ENCODE measurements at regions not wholly inside any gene's neighbourhood (a gene's known extent, or its start where the extent isn't known, plus 50 kb on each side); places are given as distances from the start of the nearest gene placed in this dataset.

DNA sequence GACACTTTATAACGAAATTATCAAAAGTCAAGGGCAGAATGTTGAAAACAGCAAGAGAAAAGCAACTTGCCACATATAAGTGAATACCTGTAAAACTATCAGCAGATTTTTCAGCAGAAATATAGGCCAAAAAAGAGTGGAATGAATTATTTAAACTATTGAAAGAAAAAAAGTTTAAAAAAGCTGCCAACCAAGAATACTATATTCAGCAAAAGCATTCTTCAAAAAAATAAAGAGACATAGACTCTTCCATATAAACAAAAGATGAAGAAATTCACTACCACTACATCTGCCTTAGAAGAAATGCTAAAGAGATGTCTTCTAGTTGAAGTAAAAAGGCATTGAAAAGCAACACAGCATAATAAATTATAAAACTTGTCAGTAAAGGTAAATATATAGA lies 80.6 kb upstream of the CPNE8 start:
- TF ChIP-seq YY1 (IDR thresholded peaks at IDR 0.05; ENCODE audit: low read depth) (no peak), FOXM1 (IDR thresholded peaks at IDR 0.05; ENCODE audit: borderline replicate concordance, low read depth) (no peak), EGR1 (IDR thresholded peaks at IDR 0.05) (no peak), CEBPB (IDR thresholded peaks at IDR 0.05) (no peak), NFIC (IDR thresholded peaks at IDR 0.05) (no peak)
- TF ChIP-seq, protein P1, sequence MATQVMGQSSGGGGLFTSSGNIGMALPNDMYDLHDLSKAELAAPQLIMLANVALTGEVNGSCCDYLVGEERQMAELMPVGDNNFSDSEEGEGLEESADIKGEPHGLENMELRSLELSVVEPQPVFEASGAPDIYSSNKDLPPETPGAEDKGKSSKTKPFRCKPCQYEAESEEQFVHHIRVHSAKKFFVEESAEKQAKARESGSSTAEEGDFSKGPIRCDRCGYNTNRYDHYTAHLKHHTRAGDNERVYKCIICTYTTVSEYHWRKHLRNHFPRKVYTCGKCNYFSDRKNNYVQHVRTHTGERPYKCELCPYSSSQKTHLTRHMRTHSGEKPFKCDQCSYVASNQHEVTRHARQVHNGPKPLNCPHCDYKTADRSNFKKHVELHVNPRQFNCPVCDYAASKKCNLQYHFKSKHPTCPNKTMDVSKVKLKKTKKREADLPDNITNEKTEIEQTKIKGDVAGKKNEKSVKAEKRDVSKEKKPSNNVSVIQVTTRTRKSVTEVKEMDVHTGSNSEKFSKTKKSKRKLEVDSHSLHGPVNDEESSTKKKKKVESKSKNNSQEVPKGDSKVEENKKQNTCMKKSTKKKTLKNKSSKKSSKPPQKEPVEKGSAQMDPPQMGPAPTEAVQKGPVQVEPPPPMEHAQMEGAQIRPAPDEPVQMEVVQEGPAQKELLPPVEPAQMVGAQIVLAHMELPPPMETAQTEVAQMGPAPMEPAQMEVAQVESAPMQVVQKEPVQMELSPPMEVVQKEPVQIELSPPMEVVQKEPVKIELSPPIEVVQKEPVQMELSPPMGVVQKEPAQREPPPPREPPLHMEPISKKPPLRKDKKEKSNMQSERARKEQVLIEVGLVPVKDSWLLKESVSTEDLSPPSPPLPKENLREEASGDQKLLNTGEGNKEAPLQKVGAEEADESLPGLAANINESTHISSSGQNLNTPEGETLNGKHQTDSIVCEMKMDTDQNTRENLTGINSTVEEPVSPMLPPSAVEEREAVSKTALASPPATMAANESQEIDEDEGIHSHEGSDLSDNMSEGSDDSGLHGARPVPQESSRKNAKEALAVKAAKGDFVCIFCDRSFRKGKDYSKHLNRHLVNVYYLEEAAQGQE (IDR thresholded peaks at IDR 0.05; ENCODE audit: low read depth) = no peak
- TF ChIP-seq, protein P2, sequence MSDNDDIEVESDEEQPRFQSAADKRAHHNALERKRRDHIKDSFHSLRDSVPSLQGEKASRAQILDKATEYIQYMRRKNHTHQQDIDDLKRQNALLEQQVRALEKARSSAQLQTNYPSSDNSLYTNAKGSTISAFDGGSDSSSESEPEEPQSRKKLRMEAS (IDR thresholded peaks at IDR 0.05) = no peak
